ENCODE measurements at regions not wholly inside any gene's neighbourhood (a gene's known extent, or its start where the extent isn't known, plus 50 kb on each side); places are given as distances from the start of the nearest gene placed in this dataset.
"Not testable (repeated sequence)": the region's sequence is repeated elsewhere in the genome, so short reads cannot be mapped to it uniquely, and the experiment has no call there.

- Histone ChIP-seq H3K27ac (ENCODE audit: low read depth in 1 of 3, low read length in 2 of 3) (peak overlapping the region in 2 of 3 donors; percentile 74 to 83), H3K9me3 (ENCODE audit: control insufficient read depth in 2 of 2, insufficient read depth in 1 of 2, low read depth in 1 of 2, low read length in 1 of 2) (peaks cover 0 to 12% of the 10 kb centered on the region in 2 donors), H3K4me1 (ENCODE audit: control insufficient read depth in 3 of 3, insufficient read depth in 2 of 3, low read depth in 1 of 3, low read length in 2 of 3) (peaks cover 0 to 14% (median 0%) of the 10 kb centered on the region in 3 donors), H3K27me3 (ENCODE audit: control insufficient read depth in 3 of 3, insufficient read depth in 3 of 3, low read length in 3 of 3) (no peaks in the 10 kb centered on the region), H3K36me3 (ENCODE audit: control insufficient read depth in 3 of 3, insufficient read depth in 2 of 3, low read depth in 1 of 3, low read length in 3 of 3) (no peaks in the 10 kb centered on the region), H3K4me3 (ENCODE audit: low read depth in 1 of 3, low read length in 3 of 3) (no peak overlapping the region)
- WGBS, 3 donors: 74 to 83% (median 78%) methylated on average over 17 of the region's 17 CpGs
- FAIRE-seq (no peak), DNase-seq (no peak)
Measured at GRCh38 chr6:169861431-169862042, 110.1 kb downstream of the ERMARD start.

DNA sequence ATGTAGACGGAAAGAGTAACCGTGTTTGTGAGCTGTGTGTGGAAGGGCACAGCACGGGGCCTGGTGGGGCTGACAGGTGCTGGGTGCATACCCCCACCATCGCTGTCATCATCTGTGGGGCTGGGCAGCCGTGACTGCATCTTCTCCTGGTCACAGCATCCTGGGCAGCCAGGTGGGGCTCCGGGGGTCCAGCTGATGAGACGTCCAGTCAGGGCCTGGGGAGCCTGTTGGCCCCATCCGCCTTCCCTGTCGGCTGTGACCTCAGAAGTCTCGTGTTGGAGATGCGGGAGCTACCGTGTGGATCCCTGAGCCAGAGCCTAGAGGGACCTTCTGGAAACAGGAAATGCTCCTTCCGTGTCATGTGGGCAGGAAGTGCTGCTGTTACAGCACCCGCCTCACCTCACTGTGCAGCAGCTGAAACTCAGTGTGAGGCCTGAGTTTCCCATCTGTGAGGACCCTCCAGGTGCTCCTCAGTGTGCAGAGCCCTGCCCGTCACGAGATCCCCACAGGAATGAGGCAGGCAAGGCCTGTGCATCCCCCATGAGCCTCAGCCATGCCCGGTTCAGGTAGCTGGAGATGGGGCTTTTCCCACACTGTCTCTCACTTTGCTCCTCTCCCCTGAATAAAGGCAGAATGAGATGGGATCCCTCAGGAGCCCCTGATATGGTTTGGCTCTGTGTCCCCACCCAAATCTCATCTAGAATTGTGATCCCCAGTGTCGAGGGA lies 108.7 kb downstream of the ERMARD start:
- H3K4me1 ChIP-seq (ENCODE audit: control insufficient read depth in 3 of 3, insufficient read depth in 2 of 3, low read depth in 1 of 3, low read length in 2 of 3): peaks cover 0 to 14% (median 0%) of the 10 kb centered on the region in 3 donors
- FAIRE-seq (no peak), DNase-seq (no peak)
- no peaks in the 10 kb centered on the region for H3K36me3 ChIP-seq (ENCODE audit: control insufficient read depth in 3 of 3, insufficient read depth in 2 of 3, low read depth in 1 of 3, low read length in 3 of 3)
- H3K4me3 ChIP-seq (ENCODE audit: low read depth in 1 of 3, low read length in 3 of 3): no peak overlapping the region
- H3K27ac ChIP-seq (ENCODE audit: low read depth in 1 of 3, low read length in 2 of 3): no peak overlapping the region
- WGBS, 3 donors: 77 to 83% (median 80%) methylated on average over 18 of the region's 18 CpGs
- H3K9me3 ChIP-seq (ENCODE audit: control insufficient read depth in 2 of 2, insufficient read depth in 1 of 2, low read depth in 1 of 2, low read length in 1 of 2): peaks cover 0 to 14% of the 10 kb centered on the region in 2 donors
- no peaks in the 10 kb centered on the region for H3K27me3 ChIP-seq (ENCODE audit: control insufficient read depth in 3 of 3, insufficient read depth in 3 of 3, low read length in 3 of 3)

- peaks cover 0 to 14% (median 0%) of the 10 kb centered on the region in 3 donors for H3K4me1 ChIP-seq (ENCODE audit: control insufficient read depth in 3 of 3, insufficient read depth in 2 of 3, low read depth in 1 of 3, low read length in 2 of 3)
- no peak for FAIRE-seq
- H3K4me3 ChIP-seq (ENCODE audit: low read depth in 1 of 3, low read length in 3 of 3): no peak overlapping the region
- no peaks in the 10 kb centered on the region for H3K27me3 ChIP-seq (ENCODE audit: control insufficient read depth in 3 of 3, insufficient read depth in 3 of 3, low read length in 3 of 3)
- DNase-seq: no peak
- H3K27ac ChIP-seq (ENCODE audit: low read depth in 1 of 3, low read length in 2 of 3): no peak overlapping the region
- no peaks in the 10 kb centered on the region for H3K36me3 ChIP-seq (ENCODE audit: control insufficient read depth in 3 of 3, insufficient read depth in 2 of 3, low read depth in 1 of 3, low read length in 3 of 3)
- H3K9me3 ChIP-seq (ENCODE audit: control insufficient read depth in 2 of 2, insufficient read depth in 1 of 2, low read depth in 1 of 2, low read length in 1 of 2): peaks cover 0 to 14% of the 10 kb centered on the region in 2 donors
- whole genome bisulfite sequencing, 3 donors: 95 to 97% (median 96%) methylated on average over 7 of the region's 7 CpGs
Measured at GRCh38 chr6:169859401-169859977, 108.1 kb downstream of the ERMARD start.

- Histone ChIP-seq H3K4me3 (ENCODE audit: low read depth in 1 of 3, low read length in 3 of 3) (no peak overlapping the region), H3K36me3 (ENCODE audit: control insufficient read depth in 3 of 3, insufficient read depth in 2 of 3, low read depth in 1 of 3, low read length in 3 of 3) (no peaks in the 10 kb centered on the region), H3K27me3 (ENCODE audit: control insufficient read depth in 3 of 3, insufficient read depth in 3 of 3, low read length in 3 of 3) (no peaks in the 10 kb centered on the region), H3K4me1 (ENCODE audit: control insufficient read depth in 3 of 3, insufficient read depth in 2 of 3, low read depth in 1 of 3, low read length in 2 of 3) (peaks cover 0 to 14% (median 0%) of the 10 kb centered on the region in 3 donors), H3K27ac (ENCODE audit: low read depth in 1 of 3, low read length in 2 of 3) (no peak overlapping the region), H3K9me3 (ENCODE audit: control insufficient read depth in 2 of 2, insufficient read depth in 1 of 2, low read depth in 1 of 2, low read length in 1 of 2) (peaks cover 0 to 14% of the 10 kb centered on the region in 2 donors)
- DNase-seq: no peak
- WGBS, 3 donors: 87 to 99% (median 90%) methylated on average over 10 of the region's 10 CpGs
- FAIRE-seq: no peak
Measured at GRCh38 chr6:169858935-169859351, 107.5 kb downstream of the ERMARD start.

DNA sequence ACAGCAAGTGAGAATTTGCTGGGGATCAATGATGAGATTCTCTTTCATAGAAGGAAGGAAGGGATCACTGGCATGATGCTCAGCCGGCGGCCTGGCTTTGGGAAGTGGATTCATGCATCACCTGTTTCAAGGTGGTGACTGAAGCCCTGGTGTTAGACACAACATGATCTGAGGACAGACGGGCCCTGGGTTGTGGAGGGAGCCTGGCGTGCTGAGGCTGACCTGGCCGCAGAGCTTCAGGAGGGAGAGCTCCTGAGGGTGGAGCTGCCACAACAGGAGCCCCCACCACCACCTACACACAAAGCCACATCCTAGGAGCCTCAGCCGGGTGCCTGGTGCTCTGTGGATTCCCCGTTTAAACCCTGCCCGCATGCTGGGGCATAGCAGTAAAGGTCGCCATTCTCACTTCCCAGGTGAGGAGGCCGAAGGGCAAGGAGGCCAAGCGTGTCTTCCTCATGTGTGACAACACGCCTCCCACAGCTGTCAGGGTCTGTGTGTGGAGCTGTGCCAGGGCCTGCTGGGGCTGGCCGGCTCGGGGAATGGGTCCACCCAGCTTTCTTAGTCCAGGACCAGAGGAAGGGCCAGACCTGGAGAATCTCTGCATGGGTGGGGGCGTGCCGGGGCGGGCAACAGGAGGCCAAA lies 107.0 kb downstream of the ERMARD start:
- 91 to 92% (median 92%) methylated on average over 17 of the region's 17 CpGs for WGBS, 3 donors
- H3K4me1 ChIP-seq (ENCODE audit: control insufficient read depth in 3 of 3, insufficient read depth in 2 of 3, low read depth in 1 of 3, low read length in 2 of 3): peaks cover 0 to 14% (median 0%) of the 10 kb centered on the region in 3 donors
- no peak for FAIRE-seq

DNA sequence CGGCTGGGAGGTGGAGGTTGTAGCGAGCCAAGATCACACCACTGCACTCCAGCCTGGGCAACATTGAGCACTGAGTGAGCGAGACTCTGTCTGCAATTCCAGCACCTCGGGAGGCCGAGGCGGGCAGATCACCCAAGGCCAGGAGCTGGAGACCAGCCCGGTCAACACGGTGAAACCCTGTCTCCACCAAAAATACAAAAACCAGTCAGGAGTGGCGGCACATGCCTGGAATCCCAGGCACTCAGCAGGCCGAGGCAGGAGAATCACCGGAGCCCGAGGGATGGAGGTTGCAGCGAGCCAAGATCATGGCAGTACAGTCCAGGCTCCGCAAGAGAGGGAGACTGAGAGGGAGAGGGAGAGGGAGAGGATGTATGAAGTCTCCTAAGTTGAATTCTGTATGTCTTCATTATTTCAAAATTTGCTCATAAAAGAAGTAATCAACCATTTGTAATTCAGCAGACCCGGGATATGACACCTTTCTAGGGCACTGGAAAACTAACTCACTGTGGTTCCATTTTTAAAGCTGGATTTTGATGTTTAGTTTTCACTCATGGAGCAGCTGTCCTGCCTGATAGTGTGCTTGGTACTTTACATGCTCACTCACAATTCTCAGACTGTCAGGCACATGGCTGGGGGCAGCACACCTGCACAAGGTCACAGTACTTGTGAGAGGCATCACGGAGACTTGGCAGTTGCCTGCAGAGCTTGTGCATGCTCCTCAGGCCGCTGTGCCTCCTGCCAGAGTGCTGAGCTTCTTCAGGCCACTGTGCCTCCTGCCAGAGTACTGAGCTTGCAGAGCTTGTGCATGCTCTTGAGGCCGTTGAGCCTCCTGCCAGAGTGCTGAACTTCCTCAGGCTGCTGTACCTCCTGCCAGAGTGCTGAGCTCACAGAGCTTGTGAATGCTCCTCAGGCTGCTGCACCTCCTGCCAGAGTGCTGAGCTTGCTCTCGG lies 106.2 kb downstream of the ERMARD start:
- Histone ChIP-seq H3K4me1 (ENCODE audit: control insufficient read depth in 3 of 3, insufficient read depth in 2 of 3, low read depth in 1 of 3, low read length in 2 of 3) (peaks cover 0 to 13% (median 0%) of the 10 kb centered on the region in 3 donors), H3K4me3 (ENCODE audit: low read depth in 1 of 3, low read length in 3 of 3) (no peak overlapping the region), H3K27ac (ENCODE audit: low read depth in 1 of 3, low read length in 2 of 3) (no peak overlapping the region), H3K9me3 (ENCODE audit: control insufficient read depth in 2 of 2, insufficient read depth in 1 of 2, low read depth in 1 of 2, low read length in 1 of 2) (peaks cover 0 to 14% of the 10 kb centered on the region in 2 donors), H3K36me3 (ENCODE audit: control insufficient read depth in 3 of 3, insufficient read depth in 2 of 3, low read depth in 1 of 3, low read length in 3 of 3) (no peaks in the 10 kb centered on the region), H3K27me3 (ENCODE audit: control insufficient read depth in 3 of 3, insufficient read depth in 3 of 3, low read length in 3 of 3) (no peaks in the 10 kb centered on the region)
- FAIRE-seq (no peak), DNase-seq (no peak)
- 88 to 91% (median 91%) methylated on average over 19 of the region's 19 CpGs for WGBS, 3 donors

More for the DNA sequence above, 107.0 kb downstream of the ERMARD start:
- Histone ChIP-seq H3K27me3 (ENCODE audit: control insufficient read depth in 3 of 3, insufficient read depth in 3 of 3, low read length in 3 of 3) (no peaks in the 10 kb centered on the region), H3K4me3 (ENCODE audit: low read depth in 1 of 3, low read length in 3 of 3) (no peak overlapping the region), H3K9me3 (ENCODE audit: control insufficient read depth in 2 of 2, insufficient read depth in 1 of 2, low read depth in 1 of 2, low read length in 1 of 2) (peaks cover 0 to 14% of the 10 kb centered on the region in 2 donors), H3K27ac (ENCODE audit: low read depth in 1 of 3, low read length in 2 of 3) (no peak overlapping the region), H3K36me3 (ENCODE audit: control insufficient read depth in 3 of 3, insufficient read depth in 2 of 3, low read depth in 1 of 3, low read length in 3 of 3) (no peaks in the 10 kb centered on the region)
- no peak for DNase-seq

- H3K27ac ChIP-seq (ENCODE audit: low read depth in 1 of 3, low read length in 2 of 3); H3K27me3 ChIP-seq (ENCODE audit: control insufficient read depth in 3 of 3, insufficient read depth in 3 of 3, low read length in 3 of 3); DNase-seq; H3K4me3 ChIP-seq (ENCODE audit: low read depth in 1 of 3, low read length in 3 of 3); H3K36me3 ChIP-seq (ENCODE audit: control insufficient read depth in 3 of 3, insufficient read depth in 2 of 3, low read depth in 1 of 3, low read length in 3 of 3); FAIRE-seq; H3K4me1 ChIP-seq (ENCODE audit: control insufficient read depth in 3 of 3, insufficient read depth in 2 of 3, low read depth in 1 of 3, low read length in 2 of 3): not testable (repeated sequence)
- 93 to 95% (median 94%) methylated on average over 46 to 49 of the region's 49 CpGs for WGBS, 3 donors
- peaks cover 0 to 14% of the 10 kb centered on the region in 2 donors for H3K9me3 ChIP-seq (ENCODE audit: control insufficient read depth in 2 of 2, insufficient read depth in 1 of 2, low read depth in 1 of 2, low read length in 1 of 2)
Measured at GRCh38 chr6:169856442-169857342, 105.3 kb downstream of the ERMARD start.

Data from small intestine (tissue), 7 donors.